HEK293 (cell line): ENCODE measurements at regions not wholly inside any gene's neighbourhood (a gene's known extent, or its start where the extent isn't known, plus 50 kb on each side); places are given as distances from the start of the nearest gene placed in this dataset.

Experiments
- CTCF ChIA-PET: fragments of 350-600 bp; formaldehyde crosslinking; extraction: SDS; loops from one replicate; lab custom pipeline; 2021; ENCODE audit warnings: antibody characterized with exemption; lab: Yijun Ruan, JAX
- POLR2A ChIA-PET: fragments of 300-600 bp; formaldehyde crosslinking; extraction: SDS; loops from one replicate; lab custom pipeline; 2020; ENCODE audit warnings: antibody characterized with exemption, inconsistent platforms; lab: Yijun Ruan, JAX
- H3K27ac ChIP-seq: fragments of 200-500 bp; sonication (Bioruptor generic); 2 replicates; pipeline ENCODE4 v1.5.1; 2014; ENCODE audit warnings: low read depth, low read length, control low read depth, inconsistent platforms; ENCODE audit errors: extremely low read depth
- H3K36me3 ChIP-seq, 2 experiments: fragments of 200-500 bp in 1 of 2; sonication (Bioruptor generic) in 1 of 2; 1 replicate in 1 of 2; 2 replicates in 1 of 2; pipeline ENCODE4 v1.5.1; 2014 to 2017; ENCODE audit warnings: inconsistent platforms in 2 of 2, low read length in 2 of 2; ENCODE audit not compliant: control insufficient read depth in 2 of 2, insufficient read depth in 1 of 2
- H3K4me1 ChIP-seq: fragments of 200-500 bp; sonication (Bioruptor generic); 2 replicates; pipeline ENCODE4 v1.5.1; 2014; ENCODE audit warnings: mild to moderate bottlenecking, low read length, inconsistent platforms; ENCODE audit not compliant: control insufficient read depth, insufficient read depth
- H3K4me3 ChIP-seq: 2 replicates; pipeline ENCODE4 v1.5.1; 2011; ENCODE audit warnings: low read depth, mild to moderate bottlenecking, control low read depth, low read length, moderate library complexity
- H3K9me3 ChIP-seq: fragments of 200-500 bp; sonication (Bioruptor generic); 2 replicates; pipeline ENCODE4 v1.5.1; 2014; ENCODE audit warnings: low read depth, low read length, inconsistent platforms; ENCODE audit not compliant: control insufficient read depth, insufficient read depth
- FEZF1 ChIP-seq: fragments of 450-650 bp; formaldehyde crosslinking; IDR thresholded peaks from 2 replicates; pipeline ENCODE4 v1.5.1; 2016; ENCODE audit warnings: missing biosample characterization, missing genetic modification characterization
- GLI2 ChIP-seq: fragments of 450-650 bp; formaldehyde crosslinking; IDR thresholded peaks from 2 replicates; pipeline ENCODE4; 2017; ENCODE audit warnings: missing biosample characterization, missing genetic modification characterization, low read depth, borderline replicate concordance
- MEIS1 ChIP-seq: sonication (generic); formaldehyde crosslinking; IDR thresholded peaks from 2 replicates; pipeline ENCODE4 v1.8.1; 2022; ENCODE audit warnings: missing genetic modification reagents, mild to moderate bottlenecking, borderline replicate concordance
- MYNN ChIP-seq: fragments of 450-650 bp; formaldehyde crosslinking; IDR thresholded peaks from 2 replicates; pipeline ENCODE4 v1.5.1; 2016; ENCODE audit warnings: missing biosample characterization, missing genetic modification characterization, borderline replicate concordance
- SP7 ChIP-seq: fragments of 450-650 bp; formaldehyde crosslinking; IDR thresholded peaks from 2 replicates; pipeline ENCODE4 v1.5.1; 2016; ENCODE audit warnings: missing biosample characterization, missing genetic modification characterization
- ZNF112 ChIP-seq: fragments of 450-650 bp; formaldehyde crosslinking; IDR thresholded peaks from 2 replicates; pipeline ENCODE4 v1.5.0; 2017; ENCODE audit warnings: missing biosample characterization, missing genetic modification characterization
- ZNF133 ChIP-seq: fragments of 450-650 bp; formaldehyde crosslinking; IDR thresholded peaks from 2 replicates; pipeline ENCODE4 v1.5.1; 2016; ENCODE audit warnings: missing biosample characterization, missing genetic modification characterization
- ZNF311 ChIP-seq: fragments of 450-650 bp; formaldehyde crosslinking; IDR thresholded peaks from 2 replicates; pipeline ENCODE4 v1.5.1; 2017; ENCODE audit warnings: missing biosample characterization, missing genetic modification characterization, borderline replicate concordance
- ZNF514 ChIP-seq: fragments of 450-650 bp; formaldehyde crosslinking; IDR thresholded peaks from 2 replicates; pipeline ENCODE4 v1.5.1; 2016; ENCODE audit warnings: missing biosample characterization, missing genetic modification characterization
- ZNF521 ChIP-seq: fragments of 450-650 bp; formaldehyde crosslinking; IDR thresholded peaks from 2 replicates; pipeline ENCODE4 v1.5.1; 2017; ENCODE audit warnings: missing biosample characterization, mild to moderate bottlenecking, missing genetic modification characterization
- ZNF549 ChIP-seq: fragments of 450-650 bp; IDR thresholded peaks from 2 replicates; pipeline ENCODE4 v1.5.1; 2018; ENCODE audit warnings: missing biosample characterization, missing genetic modification characterization, mild to moderate bottlenecking, inconsistent platforms, moderate library complexity
- ZNF571 ChIP-seq: fragments of 450-650 bp; formaldehyde crosslinking; IDR thresholded peaks from 2 replicates; pipeline ENCODE4 v1.5.0; 2017; ENCODE audit warnings: missing biosample characterization, missing genetic modification characterization
- ZNF610 ChIP-seq: fragments of 450-650 bp; formaldehyde crosslinking; IDR thresholded peaks from 2 replicates; pipeline ENCODE4 v1.5.1; 2016; ENCODE audit warnings: missing biosample characterization, missing genetic modification characterization, borderline replicate concordance
- ZNF621 ChIP-seq: fragments of 450-650 bp; formaldehyde crosslinking; IDR thresholded peaks from 2 replicates; pipeline ENCODE4 v1.5.1; 2017; ENCODE audit warnings: missing biosample characterization, missing genetic modification characterization
- ZNF654 ChIP-seq: fragments of 450-650 bp; formaldehyde crosslinking; IDR thresholded peaks from 2 replicates; pipeline ENCODE4 v1.5.1; 2016; ENCODE audit warnings: low read depth, missing biosample characterization, missing genetic modification characterization
- ZNF776 ChIP-seq: fragments of 450-650 bp; formaldehyde crosslinking; IDR thresholded peaks from 2 replicates; pipeline ENCODE4 v1.5.0; 2017; ENCODE audit warnings: missing biosample characterization, missing genetic modification characterization, borderline replicate concordance
- ZNF837 ChIP-seq: fragments of 450-650 bp; formaldehyde crosslinking; IDR thresholded peaks from 2 replicates; pipeline ENCODE4 v1.5.1; 2016; ENCODE audit warnings: missing biosample characterization, missing genetic modification characterization
- TF ChIP-seq, protein P1 (sequence below): fragments of 450-650 bp; formaldehyde crosslinking; IDR thresholded peaks from 2 replicates; pipeline ENCODE4 v1.5.1; 2016; ENCODE audit warnings: missing biosample characterization, missing genetic modification characterization
- TF ChIP-seq, protein P2 (sequence below): fragments of 450-650 bp; IDR thresholded peaks from 2 replicates; pipeline ENCODE4 v1.5.1; 2018; ENCODE audit warnings: missing biosample characterization, missing genetic modification characterization
- TF ChIP-seq, protein P3 (sequence below): fragments of 450-650 bp; formaldehyde crosslinking; IDR thresholded peaks from 2 replicates; pipeline ENCODE4 v1.5.1; 2016; ENCODE audit warnings: missing biosample characterization, missing genetic modification characterization

DNA sequence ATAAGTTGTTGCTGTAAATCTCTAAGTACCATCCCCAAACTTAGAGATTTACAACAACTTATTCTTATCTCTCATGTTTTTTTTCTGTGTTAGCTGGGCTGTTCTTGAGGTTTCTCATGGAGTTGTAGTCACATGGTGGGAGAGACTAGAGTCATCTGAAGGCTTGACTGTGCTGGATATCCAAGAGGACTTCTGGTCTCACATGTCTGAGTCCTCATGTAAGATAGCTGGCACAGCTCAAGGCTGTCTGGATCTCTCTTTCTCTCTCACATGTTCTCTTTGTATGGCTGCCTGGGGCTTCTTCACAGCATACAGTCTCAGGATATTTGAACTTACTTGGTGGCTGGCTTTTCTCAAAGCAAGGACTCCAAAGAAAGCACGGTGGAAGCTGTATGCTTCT is 63.8 kb downstream of the DACT1 start:
- Histone ChIP-seq H3K27ac (no peak overlapping the region), H3K4me3 (no peak overlapping the region), H3K4me1 (peaks cover 36% of the 10 kb centered on the region), H3K36me3 (no peaks in the 10 kb centered on the region), H3K9me3 (no peaks in the 10 kb centered on the region)
- ChIA-PET POLR2A (no interaction called here), CTCF (no interaction called here)
- TF ChIP-seq ZNF549 (tag by site-specific recombination) = no peak
- TF ChIP-seq, protein P1, sequence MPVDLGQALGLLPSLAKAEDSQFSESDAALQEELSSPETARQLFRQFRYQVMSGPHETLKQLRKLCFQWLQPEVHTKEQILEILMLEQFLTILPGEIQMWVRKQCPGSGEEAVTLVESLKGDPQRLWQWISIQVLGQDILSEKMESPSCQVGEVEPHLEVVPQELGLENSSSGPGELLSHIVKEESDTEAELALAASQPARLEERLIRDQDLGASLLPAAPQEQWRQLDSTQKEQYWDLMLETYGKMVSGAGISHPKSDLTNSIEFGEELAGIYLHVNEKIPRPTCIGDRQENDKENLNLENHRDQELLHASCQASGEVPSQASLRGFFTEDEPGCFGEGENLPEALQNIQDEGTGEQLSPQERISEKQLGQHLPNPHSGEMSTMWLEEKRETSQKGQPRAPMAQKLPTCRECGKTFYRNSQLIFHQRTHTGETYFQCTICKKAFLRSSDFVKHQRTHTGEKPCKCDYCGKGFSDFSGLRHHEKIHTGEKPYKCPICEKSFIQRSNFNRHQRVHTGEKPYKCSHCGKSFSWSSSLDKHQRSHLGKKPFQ (tag by site-specific recombination) = no peak
- no peak for TF ChIP-seq ZNF654
- no peak for TF ChIP-seq MEIS1
- TF ChIP-seq, protein P2, sequence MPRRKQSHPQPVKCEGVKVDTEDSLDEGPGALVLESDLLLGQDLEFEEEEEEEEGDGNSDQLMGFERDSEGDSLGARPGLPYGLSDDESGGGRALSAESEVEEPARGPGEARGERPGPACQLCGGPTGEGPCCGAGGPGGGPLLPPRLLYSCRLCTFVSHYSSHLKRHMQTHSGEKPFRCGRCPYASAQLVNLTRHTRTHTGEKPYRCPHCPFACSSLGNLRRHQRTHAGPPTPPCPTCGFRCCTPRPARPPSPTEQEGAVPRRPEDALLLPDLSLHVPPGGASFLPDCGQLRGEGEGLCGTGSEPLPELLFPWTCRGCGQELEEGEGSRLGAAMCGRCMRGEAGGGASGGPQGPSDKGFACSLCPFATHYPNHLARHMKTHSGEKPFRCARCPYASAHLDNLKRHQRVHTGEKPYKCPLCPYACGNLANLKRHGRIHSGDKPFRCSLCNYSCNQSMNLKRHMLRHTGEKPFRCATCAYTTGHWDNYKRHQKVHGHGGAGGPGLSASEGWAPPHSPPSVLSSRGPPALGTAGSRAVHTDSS (tag by site-specific recombination) = no peak
- no peak for TF ChIP-seq FEZF1 (tag by site-specific recombination)
- TF ChIP-seq ZNF571 (tag by site-specific recombination) = no peak
- no peak for TF ChIP-seq ZNF776 (tag by site-specific recombination)
- TF ChIP-seq ZNF514 = no peak
- no peak for TF ChIP-seq ZNF311 (tag by site-specific recombination)
- no peak for TF ChIP-seq MYNN (tag by site-specific recombination)
- no peak for TF ChIP-seq ZNF112 (tag by site-specific recombination)
- no peak for TF ChIP-seq ZNF837 (tag by site-specific recombination)
- no peak for TF ChIP-seq SP7 (tag by site-specific recombination)
- no peak for TF ChIP-seq ZNF621 (tag by site-specific recombination)
- TF ChIP-seq, protein P3, sequence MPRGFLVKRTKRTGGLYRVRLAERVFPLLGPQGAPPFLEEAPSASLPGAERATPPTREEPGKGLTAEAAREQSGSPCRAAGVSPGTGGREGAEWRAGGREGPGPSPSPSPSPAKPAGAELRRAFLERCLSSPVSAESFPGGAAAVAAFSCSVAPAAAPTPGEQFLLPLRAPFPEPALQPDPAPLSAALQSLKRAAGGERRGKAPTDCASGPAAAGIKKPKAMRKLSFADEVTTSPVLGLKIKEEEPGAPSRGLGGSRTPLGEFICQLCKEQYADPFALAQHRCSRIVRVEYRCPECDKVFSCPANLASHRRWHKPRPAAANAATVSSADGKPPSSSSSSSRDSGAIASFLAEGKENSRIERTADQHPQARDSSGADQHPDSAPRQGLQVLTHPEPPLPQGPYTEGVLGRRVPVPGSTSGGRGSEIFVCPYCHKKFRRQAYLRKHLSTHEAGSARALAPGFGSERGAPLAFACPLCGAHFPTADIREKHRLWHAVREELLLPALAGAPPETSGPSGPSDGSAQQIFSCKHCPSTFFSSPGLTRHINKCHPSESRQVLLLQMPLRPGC (tag by site-specific recombination) = no peak
- no peak for TF ChIP-seq ZNF610 (tag by site-specific recombination)
- no peak for TF ChIP-seq ZNF133 (tag by site-specific recombination)

DNA sequence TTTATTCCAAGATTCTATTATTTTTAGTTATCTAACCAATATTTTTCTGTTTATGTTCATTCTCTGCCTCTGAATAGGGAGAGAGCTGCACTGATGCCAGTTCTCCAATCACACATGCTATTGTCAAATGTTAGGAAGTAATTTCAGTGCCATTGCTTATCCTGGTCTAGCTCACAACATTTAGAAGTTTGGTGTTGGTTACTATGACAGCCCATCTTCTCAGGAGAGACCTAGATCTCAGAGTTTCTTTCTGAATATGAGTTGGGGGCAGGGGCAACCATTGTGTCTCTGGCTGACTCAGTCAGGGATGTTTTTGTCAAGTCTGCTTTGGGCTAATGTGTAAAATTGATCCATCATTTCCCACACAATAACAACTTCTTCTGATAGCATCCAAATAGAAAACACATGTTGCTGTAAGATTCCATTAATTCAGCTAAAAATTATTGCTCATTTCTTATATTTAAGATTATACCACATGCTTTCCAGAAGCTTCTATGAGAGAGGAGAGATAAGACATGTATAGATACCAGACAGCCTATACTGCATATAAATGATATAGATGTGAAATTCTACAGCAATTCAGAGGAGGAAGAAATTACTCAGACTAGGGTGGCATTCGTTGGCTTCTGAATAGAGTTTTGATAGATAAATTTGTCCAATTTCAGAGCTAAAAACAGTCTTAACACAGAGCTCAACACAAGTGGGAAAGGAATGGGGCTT is 64.8 kb downstream of the DACT1 start:
- Histone ChIP-seq H3K4me1 (peaks cover 33% of the 10 kb centered on the region), H3K9me3 (no peaks in the 10 kb centered on the region), H3K4me3 (no peak overlapping the region), H3K36me3 (no peaks in the 10 kb centered on the region), H3K27ac (no peak overlapping the region)
- TF ChIP-seq GLI2 (tag by site-specific recombination) (no peak), ZNF521 (tag by site-specific recombination) (no peak)
- CTCF ChIA-PET = no interaction called here
- POLR2A ChIA-PET = interaction anchor here (1.0 kb wide), 1 partner anchor 37 kb away, joined by 3 read pairs; no protein-coding TSS in a partner anchor
